Stimulated activated CD8-positive, alpha-beta memory T cell treated with anti-CD3 and anti-CD28 coated beads, Interleukin-15, amount 100 ng/mL, for 48 hours (primary cell): ENCODE measurements at regions not wholly inside any gene's neighbourhood (a gene's known extent, or its start where the extent isn't known, plus 50 kb on each side); places are given as distances from the start of the nearest gene placed in this dataset.
"Not testable (repeated sequence)": the region's sequence is repeated elsewhere in the genome, so short reads cannot be mapped to it uniquely, and the experiment has no call there.

Experiments
- DNase-seq, 2 donors: peaks; one replicate each; pipeline ENCODE4 v3.0.0-alpha.2; 2020; ENCODE audit warnings: low read depth in 2 of 2

GRCh38 chr6:100096936-100097335 lies 102.9 kb upstream of the MCHR2 start:
- no peak for DNase-seq

- DNase-seq, result no peak
These were observed 102.3 kb upstream of the MCHR2 start for GRCh38 chr6:100096341-100096740.

- DNase-seq, result no peak
These were observed 99.4 kb upstream of the MCHR2 start for GRCh38 chr6:100093405-100093804.

- DNase-seq, result no peak
These were observed 94.0 kb upstream of the MCHR2 start for GRCh38 chr6:100088009-100088408.

GRCh38 chr6:100084991-100085364 lies 91.0 kb upstream of the MCHR2 start:
- no peak for DNase-seq

GRCh38 chr6:100084316-100084990 lies 90.4 kb upstream of the MCHR2 start:
- DNase-seq, result no peak

GRCh38 chr6:100078509-100078908 lies 84.5 kb upstream of the MCHR2 start:
- DNase-seq, result no peak

GRCh38 chr6:100065348-100065747 lies 71.3 kb upstream of the MCHR2 start:
- no peak for DNase-seq

- no peak for DNase-seq
These were observed 68.6 kb upstream of the MCHR2 start for GRCh38 chr6:100062621-100063020.

- no peak for DNase-seq
These were observed 63.9 kb upstream of the MCHR2 start for GRCh38 chr6:100057941-100058340.

GRCh38 chr6:100050550-100050949 lies 56.5 kb upstream of the MCHR2 start:
- DNase-seq, result no peak

GRCh38 chr6:100043961-100044360 lies 49.9 kb upstream of the MCHR2 start:
- not testable (repeated sequence) for DNase-seq
